PC-9 (cell line): ENCODE measurements at regions not wholly inside any gene's neighbourhood (a gene's known extent, or its start where the extent isn't known, plus 50 kb on each side); places are given as distances from the start of the nearest gene placed in this dataset.
"Not testable (repeated sequence)": the region's sequence is repeated elsewhere in the genome, so short reads cannot be mapped to it uniquely, and the experiment has no call there.

Experiments
- CTCF ChIP-seq: fragments of 200-600 bp; sonication (generic); conservative IDR thresholded peaks from 2 replicates; pipeline ENCODE4 v1.6.1; 2017; ENCODE audit warnings: mixed run types, antibody characterized with exemption, mild to moderate bottlenecking, moderate library complexity
- EZH2 ChIP-seq: fragments of 200-600 bp; sonication (generic); IDR thresholded peaks from 2 replicates; pipeline ENCODE4 v1.8.0; 2017; ENCODE audit warnings: antibody characterized with exemption, low read depth

GRCh38 chr10:26934190-26934589, 73.4 kb upstream of the ABI1 start:
- TF ChIP-seq CTCF, EZH2: not testable (repeated sequence)
